ENCODE measurements at regions not wholly inside any gene's neighbourhood (a gene's known extent, or its start where the extent isn't known, plus 50 kb on each side); places are given as distances from the start of the nearest gene placed in this dataset.
A peak's percentile ranks its signal among the peaks of the same experiment; 100 is the strongest.

GRCh38 chr4:181507938-181508337 lies 735.3 kb upstream of the TENM3 start:
- Histone ChIP-seq H3K27ac (ENCODE audit: low read depth, low read length) (no peak overlapping the region), H3K9me3 (ENCODE audit: control insufficient read depth in 1 of 2, insufficient read depth in 1 of 2, low read depth in 1 of 2, low read length in 2 of 2) (no peaks in the 10 kb centered on the region), H2AFZ (ENCODE audit: low read depth, low read length, poor library complexity, severe bottlenecking) (no peak overlapping the region), H3K4me1 (ENCODE audit: control insufficient read depth in 1 of 2, insufficient read depth in 2 of 2, low read length in 2 of 2) (no peaks in the 10 kb centered on the region), H3K79me2 (ENCODE audit: insufficient read depth, low read length) (no peaks in the 10 kb centered on the region), H3K4me3 (replicated peaks in 1 of 2; ENCODE audit: low read depth in 1 of 2, low read length in 2 of 2) (no peak overlapping the region), H3K36me3 (ENCODE audit: control insufficient read depth in 1 of 2, insufficient read depth in 2 of 2, low read length in 2 of 2) (no peaks in the 10 kb centered on the region), H4K20me1 (ENCODE audit: insufficient read depth) (no peaks in the 10 kb centered on the region), H3K4me2 (ENCODE audit: low read length) (no peak overlapping the region), H3K9ac (ENCODE audit: low read length) (no peak overlapping the region), H3K9me2 (ENCODE audit: insufficient read depth) (no peaks in the 10 kb centered on the region), H3K27me3 (ENCODE audit: insufficient read depth, low read length) (peaks cover 24% of the 10 kb centered on the region)
- DNase-seq (ENCODE audit: low read depth, low spot score) (no peak), ATAC-seq (no peak)
- POLR2A ChIA-PET, result no interaction called here
- intact Hi-C loops (cut with micrococcal nuclease), result no loop called here
- CTCF ChIA-PET, result no interaction called here
- BruUV-seq (replicated peaks), result no TSS peak
- RAD21 ChIA-PET (ENCODE audit: low non-redundant PET in 1 of 2, low total read pairs in 2 of 2, uncharacterized antibody in 2 of 2, unreplicated experiment in 2 of 2), result no interaction called here
- no peak for TF ChIP-seq ATF3 (IDR thresholded peaks at IDR 0.05)
- TF ChIP-seq TCF7L2 (IDR thresholded peaks at IDR 0.05; ENCODE audit: borderline replicate concordance, extremely low read depth, insufficient read depth, insufficient read length), result peak; percentile 13

GRCh38 chr4:181508601-181509000 lies 734.6 kb upstream of the TENM3 start:
- Histone ChIP-seq H4K20me1 (ENCODE audit: insufficient read depth) (no peaks in the 10 kb centered on the region), H3K9me3 (ENCODE audit: control insufficient read depth in 1 of 2, insufficient read depth in 1 of 2, low read depth in 1 of 2, low read length in 2 of 2) (no peaks in the 10 kb centered on the region), H3K27me3 (ENCODE audit: insufficient read depth, low read length) (peaks cover 24% of the 10 kb centered on the region), H3K79me2 (ENCODE audit: insufficient read depth, low read length) (no peaks in the 10 kb centered on the region), H3K36me3 (ENCODE audit: control insufficient read depth in 1 of 2, insufficient read depth in 2 of 2, low read length in 2 of 2) (no peaks in the 10 kb centered on the region), H3K4me1 (ENCODE audit: control insufficient read depth in 1 of 2, insufficient read depth in 2 of 2, low read length in 2 of 2) (no peaks in the 10 kb centered on the region), H3K4me2 (ENCODE audit: low read length) (no peak overlapping the region), H2AFZ (ENCODE audit: low read depth, low read length, poor library complexity, severe bottlenecking) (no peak overlapping the region), H3K27ac (ENCODE audit: low read depth, low read length) (no peak overlapping the region), H3K4me3 (replicated peaks in 1 of 2; ENCODE audit: low read depth in 1 of 2, low read length in 2 of 2) (no peak overlapping the region), H3K9me2 (ENCODE audit: insufficient read depth) (no peaks in the 10 kb centered on the region), H3K9ac (ENCODE audit: low read length) (no peak overlapping the region)
- ChIA-PET POLR2A (no interaction called here), CTCF (no interaction called here), RAD21 (ENCODE audit: low non-redundant PET in 1 of 2, low total read pairs in 2 of 2, uncharacterized antibody in 2 of 2, unreplicated experiment in 2 of 2) (no interaction called here)
- intact Hi-C loops (cut with micrococcal nuclease), result no loop called here
- no TSS peak for BruUV-seq (replicated peaks)
- DNase-seq (ENCODE audit: low read depth, low spot score) (no peak), ATAC-seq (no peak)
- TF ChIP-seq CBX3 (IDR thresholded peaks at IDR 0.05; ENCODE audit: low read depth) (no peak), POLR2A (IDR thresholded peaks at IDR 0.05; ENCODE audit: borderline replicate concordance, extremely low read depth, insufficient read depth, insufficient read length) (no peak), ZNF274 (IDR thresholded peaks at IDR 0.05; ENCODE audit: low read depth, low read length) (no peak), YY1 (IDR thresholded peaks at IDR 0.05; ENCODE audit: extremely low read depth, insufficient replicate concordance, low read depth, low read length) (no peak), SIN3A (IDR thresholded peaks at IDR 0.05; ENCODE audit: low read depth) (no peak), EZH2phosphoT487 (IDR thresholded peaks at IDR 0.05; ENCODE audit: borderline replicate concordance) (no peak), ZFX (IDR thresholded peaks at IDR 0.05) (no peak)

Measured in HCT116 (cell line).